Body of pancreas (tissue), 4 donors: ENCODE measurements at regions not wholly inside any gene's neighbourhood (a gene's known extent, or its start where the extent isn't known, plus 50 kb on each side); places are given as distances from the start of the nearest gene placed in this dataset.

ENCODE experiments used
- CTCF ChIP-seq, 7 experiments: fragments of 450-650 bp in 4 of 7; fragments of 200-600 bp in 3 of 7; sonication (generic) in 3 of 7; IDR thresholded peaks; one replicate each; pipeline ENCODE4 v1.5.1; 2016 to 2019; ENCODE audit warnings: antibody characterized with exemption in 7 of 7
- POLR2A ChIP-seq, 3 donors: fragments of 450-650 bp; IDR thresholded peaks; one replicate each; pipeline ENCODE4 v1.6.1; 2016; ENCODE audit warnings: antibody characterized with exemption in 3 of 3, mild to moderate bottlenecking in 2 of 3

DNA sequence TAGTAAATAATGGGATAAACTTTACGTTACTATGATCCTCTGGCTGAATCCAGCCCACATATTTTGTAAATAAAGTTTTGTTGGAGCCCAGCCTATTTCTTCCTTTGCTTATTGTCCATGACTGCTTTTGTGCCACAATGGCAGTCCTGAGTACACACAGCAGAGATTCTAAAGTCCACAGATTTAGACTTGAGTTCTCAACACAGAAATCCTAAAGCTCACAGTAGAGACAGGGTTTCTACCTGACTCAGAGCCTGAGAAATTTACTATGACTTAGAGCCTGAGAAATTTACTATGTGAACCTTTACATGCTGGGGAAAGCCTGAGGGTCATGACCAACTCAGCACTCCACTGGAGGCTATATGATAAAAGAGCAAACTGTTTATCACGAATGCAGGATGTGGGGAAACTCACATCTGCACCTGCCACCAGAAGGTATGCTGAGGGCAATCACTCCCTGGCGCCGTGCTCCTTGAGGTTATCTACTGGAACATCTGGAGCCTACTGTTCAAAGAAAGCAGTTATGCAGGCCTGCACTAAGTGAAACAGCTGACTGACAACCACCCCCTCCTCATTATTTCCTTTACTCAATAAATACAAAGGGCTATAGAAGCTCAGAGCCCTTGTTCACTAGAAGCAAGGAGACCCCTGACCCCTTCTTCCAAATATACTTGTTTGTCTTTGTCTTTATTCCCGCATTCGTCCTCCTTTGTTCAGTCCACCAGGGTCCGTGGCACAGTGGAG is 52.6 kb upstream of the BICD1 start:
- TF ChIP-seq POLR2A (IDR thresholded peaks at IDR 0.05) (no peak), CTCF (IDR thresholded peaks at IDR 0.05) (no peak)
